ENCODE measurements at regions not wholly inside any gene's neighbourhood (a gene's known extent, or its start where the extent isn't known, plus 50 kb on each side); places are given as distances from the start of the nearest gene placed in this dataset.

DNA sequence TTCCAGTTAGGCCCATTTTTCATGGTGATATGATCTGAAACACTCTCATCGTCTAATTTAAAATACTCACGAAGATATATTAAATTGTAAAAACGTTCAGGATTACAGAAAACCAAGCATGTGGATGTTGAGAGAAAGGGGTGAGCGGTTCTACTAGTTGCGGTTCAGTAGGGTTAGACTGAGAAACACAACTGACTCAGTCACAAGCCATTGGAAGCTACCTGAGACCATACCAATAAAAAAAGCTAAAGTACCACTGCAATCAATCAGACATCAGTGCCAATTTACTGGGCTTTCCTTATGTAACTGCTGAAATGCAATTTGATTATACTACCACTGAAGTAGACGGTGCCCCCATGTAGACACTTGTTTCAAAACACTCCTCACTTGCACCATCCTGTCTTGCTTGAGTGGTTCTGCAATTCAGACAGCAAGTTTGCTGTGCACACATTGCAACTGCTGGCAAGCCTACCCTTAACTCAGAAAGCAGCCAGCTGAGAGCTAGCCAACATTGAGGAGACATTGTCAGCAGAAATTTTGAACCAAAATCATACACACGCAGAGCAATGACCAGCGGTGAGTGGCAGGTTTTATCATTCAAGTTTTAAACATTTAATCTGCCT, 368.7 kb upstream of the ARHGEF26 start:
- no peak overlapping the region for H3K4me3 ChIP-seq
- no peak for DNase-seq (ENCODE audit: low read depth, low spot score)

DNA sequence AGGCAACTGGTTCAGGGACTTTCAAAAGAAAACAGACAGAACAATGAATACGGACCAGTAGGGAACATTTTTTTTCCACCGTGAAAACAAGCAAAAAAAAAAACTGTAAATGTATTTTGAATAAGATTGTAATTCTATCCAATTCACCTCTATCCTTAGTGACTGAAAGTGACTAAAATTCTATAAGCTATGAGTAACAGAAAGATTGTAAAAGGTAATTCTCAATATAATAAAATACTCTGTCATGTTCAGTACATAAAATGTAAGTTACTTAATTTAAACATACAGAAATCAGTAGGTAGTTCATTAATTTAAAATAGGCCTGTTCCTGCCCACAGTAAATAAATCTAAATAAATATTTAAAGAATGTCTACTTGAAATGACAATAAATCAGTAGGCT, 368.2 kb upstream of the ARHGEF26 start:
- no peak overlapping the region for H3K9ac ChIP-seq (ENCODE audit: insufficient read length)
- no peak for TF ChIP-seq POLR2AphosphoS5 (IDR thresholded peaks at IDR 0.05; ENCODE audit: borderline replicate concordance, low read depth, low read length)
- no peak for TF ChIP-seq FOXP2 (optimal IDR thresholded peaks at IDR 0.05; ENCODE audit: control extremely low read depth, extremely low read length, insufficient read depth)
- TF ChIP-seq EZH2 (IDR thresholded peaks at IDR 0.05): no peak
- H3K9me3 ChIP-seq (ENCODE audit: low read depth, low read length): no peaks in the 10 kb centered on the region
- no peak for DNase-seq (ENCODE audit: low read depth, low spot score)
- no peaks in the 10 kb centered on the region for H3K36me3 ChIP-seq (ENCODE audit: insufficient read depth, low read length)
- H3K27ac ChIP-seq: no peak overlapping the region
- no peak overlapping the region for H3K4me3 ChIP-seq

More for the DNA sequence above, 368.7 kb upstream of the ARHGEF26 start:
- H3K9ac ChIP-seq (ENCODE audit: insufficient read length): no peak overlapping the region
- no peaks in the 10 kb centered on the region for H3K9me3 ChIP-seq (ENCODE audit: low read depth, low read length)
- H3K27ac ChIP-seq: no peak overlapping the region
- H3K36me3 ChIP-seq (ENCODE audit: insufficient read depth, low read length): no peaks in the 10 kb centered on the region
- TF ChIP-seq FOXP2 (optimal IDR thresholded peaks at IDR 0.05; ENCODE audit: control extremely low read depth, extremely low read length, insufficient read depth) (no peak), POLR2AphosphoS5 (IDR thresholded peaks at IDR 0.05; ENCODE audit: borderline replicate concordance, low read depth, low read length) (no peak), EZH2 (IDR thresholded peaks at IDR 0.05) (no peak)

DNA sequence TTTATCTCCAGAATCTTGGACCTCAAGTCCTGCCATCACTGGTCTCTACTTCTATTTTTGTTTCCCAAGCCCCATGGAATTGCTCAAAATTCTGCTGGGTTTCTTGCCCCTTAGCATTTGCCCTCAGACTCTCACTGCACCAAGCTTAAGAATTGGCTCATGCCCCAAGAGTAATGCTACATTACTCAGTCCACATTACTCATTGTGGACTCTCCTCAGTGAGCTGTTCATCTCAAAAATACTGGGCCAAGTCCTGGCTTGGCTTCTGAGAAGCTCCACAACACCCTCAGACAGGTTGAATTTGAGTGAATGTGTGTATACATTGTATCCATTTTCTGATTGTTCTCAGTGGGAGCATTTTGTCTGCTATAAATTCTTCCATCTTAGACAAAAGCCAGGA, 364.4 kb upstream of the ARHGEF26 start:
- Histone ChIP-seq H3K4me3 (no peak overlapping the region), H3K9ac (ENCODE audit: insufficient read length) (no peak overlapping the region), H3K36me3 (ENCODE audit: insufficient read depth, low read length) (no peaks in the 10 kb centered on the region), H3K27ac (no peak overlapping the region), H3K9me3 (ENCODE audit: low read depth, low read length) (no peaks in the 10 kb centered on the region)
- TF ChIP-seq FOXP2 (optimal IDR thresholded peaks at IDR 0.05; ENCODE audit: control extremely low read depth, extremely low read length, insufficient read depth) (no peak), POLR2AphosphoS5 (IDR thresholded peaks at IDR 0.05; ENCODE audit: borderline replicate concordance, low read depth, low read length) (no peak)
- no peak for DNase-seq (ENCODE audit: low read depth, low spot score)

DNA sequence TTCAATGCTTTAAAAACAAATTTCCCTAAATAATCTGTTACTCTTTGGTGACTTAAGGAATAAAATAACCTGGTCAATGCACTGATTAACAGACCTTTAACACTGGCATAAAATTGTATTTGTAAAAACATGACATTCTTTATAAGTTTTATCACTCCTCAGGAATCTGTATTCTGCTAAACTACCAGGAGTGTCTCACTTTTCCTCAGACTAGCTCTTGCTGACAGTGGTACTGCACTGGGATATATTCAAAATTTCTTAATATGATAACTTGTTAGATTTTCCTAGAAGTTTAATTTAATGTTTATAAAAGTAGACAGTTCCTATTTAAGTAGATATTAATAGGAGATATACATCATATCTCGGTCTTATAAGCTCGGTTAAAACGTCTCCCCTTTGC, 363.4 kb upstream of the ARHGEF26 start:
- no peak overlapping the region for H3K27ac ChIP-seq
- DNase-seq (ENCODE audit: low read depth, low spot score): no peak
- no peak overlapping the region for H3K4me3 ChIP-seq
- no peaks in the 10 kb centered on the region for H3K9me3 ChIP-seq (ENCODE audit: low read depth, low read length)
- TF ChIP-seq EZH2 (IDR thresholded peaks at IDR 0.05) (no peak), POLR2AphosphoS5 (IDR thresholded peaks at IDR 0.05; ENCODE audit: borderline replicate concordance, low read depth, low read length) (no peak)
- no peaks in the 10 kb centered on the region for H3K36me3 ChIP-seq (ENCODE audit: insufficient read depth, low read length)
- H3K9ac ChIP-seq (ENCODE audit: insufficient read length): no peak overlapping the region

DNA sequence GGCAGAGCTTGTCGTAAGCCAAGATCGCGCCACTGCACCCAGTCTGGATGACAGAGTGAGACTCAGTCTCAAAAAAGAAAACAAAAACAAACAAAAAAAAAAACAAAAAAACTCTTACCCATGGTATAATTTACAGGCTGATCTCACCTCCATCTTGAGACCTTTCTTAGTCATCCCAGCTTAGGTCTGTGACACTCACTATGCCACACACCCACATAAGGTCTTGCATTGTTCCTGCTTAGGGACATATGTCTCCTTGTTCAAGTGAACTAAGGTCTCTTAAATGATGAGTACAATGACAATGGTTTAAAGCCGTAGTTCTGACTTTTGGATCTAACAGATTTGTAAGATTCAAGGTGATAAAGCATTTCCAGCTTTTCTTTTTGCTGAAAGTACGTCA, 360.2 kb upstream of the ARHGEF26 start:
- H3K9ac ChIP-seq (ENCODE audit: insufficient read length): no peak overlapping the region
- H3K9me3 ChIP-seq (ENCODE audit: low read depth, low read length): no peaks in the 10 kb centered on the region
- no peak for DNase-seq (ENCODE audit: low read depth, low spot score)
- no peak for TF ChIP-seq POLR2AphosphoS5 (IDR thresholded peaks at IDR 0.05; ENCODE audit: borderline replicate concordance, low read depth, low read length)
- TF ChIP-seq EZH2 (IDR thresholded peaks at IDR 0.05): no peak
- no peak for TF ChIP-seq FOXP2 (optimal IDR thresholded peaks at IDR 0.05; ENCODE audit: control extremely low read depth, extremely low read length, insufficient read depth)
- no peak overlapping the region for H3K27ac ChIP-seq
- H3K4me3 ChIP-seq: no peak overlapping the region
- no peaks in the 10 kb centered on the region for H3K36me3 ChIP-seq (ENCODE audit: insufficient read depth, low read length)

DNA sequence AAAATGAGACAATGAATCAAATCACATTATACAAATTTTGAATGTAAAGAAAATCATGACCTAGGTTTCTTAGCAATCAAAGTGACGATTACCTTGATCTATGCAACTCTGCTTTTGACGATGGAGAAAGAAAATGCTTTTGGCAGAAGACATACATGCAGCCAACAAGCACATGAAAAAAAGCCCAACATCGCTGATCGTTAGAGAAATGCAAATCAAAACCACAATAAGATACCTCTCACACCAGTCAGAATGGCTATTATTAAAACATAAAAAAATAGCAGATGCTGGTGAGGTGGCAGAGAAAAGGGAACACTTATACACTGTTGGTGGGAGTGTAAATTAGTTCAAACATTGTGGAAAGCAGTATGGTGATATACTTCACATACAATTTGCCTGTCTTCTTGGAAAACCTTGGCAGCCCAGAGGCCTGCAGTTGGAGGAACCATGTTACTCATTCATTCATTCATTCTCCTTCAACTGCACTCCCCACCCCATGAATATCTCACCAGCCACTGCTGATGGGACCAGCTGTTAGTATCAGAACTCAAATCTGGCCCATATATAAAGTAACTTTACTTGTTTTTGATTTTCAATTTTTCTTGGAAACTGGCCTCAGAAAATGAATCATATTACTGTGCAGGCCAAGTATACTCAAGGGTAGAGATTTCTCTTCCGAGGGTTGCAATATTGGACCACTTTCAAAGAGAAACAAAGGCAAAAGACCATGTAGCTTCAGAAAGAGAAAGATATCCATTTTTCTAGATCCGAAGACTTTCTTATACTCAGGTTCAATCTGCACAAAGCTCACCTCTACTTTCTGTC, 358.6 kb upstream of the ARHGEF26 start:
- H3K27ac ChIP-seq: no peak overlapping the region
- no peaks in the 10 kb centered on the region for H3K9me3 ChIP-seq (ENCODE audit: low read depth, low read length)
- no peak for DNase-seq (ENCODE audit: low read depth, low spot score)
- TF ChIP-seq POLR2AphosphoS5 (IDR thresholded peaks at IDR 0.05; ENCODE audit: borderline replicate concordance, low read depth, low read length) (no peak), EZH2 (IDR thresholded peaks at IDR 0.05) (no peak)
- no peaks in the 10 kb centered on the region for H3K36me3 ChIP-seq (ENCODE audit: insufficient read depth, low read length)
- no peak overlapping the region for H3K4me3 ChIP-seq
- H3K9ac ChIP-seq (ENCODE audit: insufficient read length): no peak overlapping the region

DNA sequence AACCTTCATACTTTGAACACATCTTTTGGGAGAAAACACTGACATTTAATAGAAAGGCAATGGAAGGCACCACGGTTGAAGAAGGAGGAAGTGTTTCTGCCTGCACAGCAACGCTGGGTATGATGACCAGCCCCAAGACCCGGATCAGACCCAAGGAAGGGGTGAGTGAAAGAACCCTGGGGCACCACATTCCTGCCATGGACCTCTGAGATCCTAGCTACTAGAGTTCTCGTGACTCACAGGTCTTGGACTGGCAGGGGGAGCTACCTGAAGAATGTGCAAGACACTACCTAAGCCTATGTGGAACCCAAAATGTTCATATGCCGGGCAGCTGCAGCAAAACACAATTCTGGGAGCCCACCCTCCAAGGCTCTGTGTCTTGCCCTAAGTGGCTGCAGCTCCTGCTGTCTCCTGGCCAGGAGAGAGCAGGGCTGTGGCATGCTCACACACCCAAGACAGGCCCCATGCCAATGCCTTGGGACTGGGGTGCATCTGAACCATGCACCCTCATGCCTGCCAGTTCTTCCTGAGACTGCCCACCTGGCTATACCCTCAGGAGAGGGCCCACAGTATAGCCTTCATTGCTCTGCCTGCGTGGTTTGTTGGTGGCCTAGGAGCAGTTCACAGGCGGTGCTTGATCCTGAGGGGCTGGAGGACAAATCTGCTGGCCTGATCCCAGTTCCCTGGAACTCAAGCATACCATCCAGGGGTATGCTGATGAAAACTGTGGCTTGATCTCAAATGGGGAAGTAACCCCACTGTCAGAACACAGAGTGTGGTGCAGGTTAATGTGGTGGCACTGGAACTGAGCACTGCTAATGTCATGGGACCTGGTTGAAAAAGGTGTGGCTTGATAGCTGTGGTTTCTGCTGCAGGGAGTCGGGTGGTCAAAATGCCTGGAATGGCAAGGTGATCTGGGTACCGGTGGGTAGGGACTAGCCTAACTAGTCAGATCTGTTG, 353.3 kb upstream of the ARHGEF26 start:
- Histone ChIP-seq H3K9ac (ENCODE audit: insufficient read length) (no peak overlapping the region), H3K4me3 (no peak overlapping the region), H3K9me3 (ENCODE audit: low read depth, low read length) (no peaks in the 10 kb centered on the region), H3K36me3 (ENCODE audit: insufficient read depth, low read length) (no peaks in the 10 kb centered on the region), H3K27ac (no peak overlapping the region)
- DNase-seq (ENCODE audit: low read depth, low spot score): no peak
- TF ChIP-seq FOXP2 (optimal IDR thresholded peaks at IDR 0.05; ENCODE audit: control extremely low read depth, extremely low read length, insufficient read depth) (no peak), EZH2 (IDR thresholded peaks at IDR 0.05) (no peak), POLR2AphosphoS5 (IDR thresholded peaks at IDR 0.05; ENCODE audit: borderline replicate concordance, low read depth, low read length) (no peak)

All from SK-N-MC (cell line).